Astrocyte of the spinal cord (primary cell): ENCODE measurements at regions not wholly inside any gene's neighbourhood (a gene's known extent, or its start where the extent isn't known, plus 50 kb on each side); places are given as distances from the start of the nearest gene placed in this dataset.
"Not testable (repeated sequence)": the region's sequence is repeated elsewhere in the genome, so short reads cannot be mapped to it uniquely, and the experiment has no call there.

Experiments
- DNase-seq: peaks from one replicate; pipeline ENCODE4 v3.0.0; 2011; ENCODE audit warnings: low read depth, low spot score
- H3K4me3 ChIP-seq: 2 replicates; pipeline ENCODE4 v1.5.1; 2011; ENCODE audit warnings: low read depth, mild to moderate bottlenecking, low read length, moderate library complexity
- in situ Hi-C: cut with HindIII; loops from 2 replicates; pipeline ENCODE4 v1.10.0; 2017; ENCODE audit warnings: low sequenced_read_pairs
- TF ChIP-seq, protein P1 (sequence below): IDR thresholded peaks from 2 replicates; pipeline ENCODE4 v1.5.1; 2012; ENCODE audit warnings: low read depth, mild to moderate bottlenecking, low read length, inconsistent platforms

GRCh38 chr17:55926276-55926990 is 175.6 kb downstream of the PCTP start:
- TF ChIP-seq, protein P1, sequence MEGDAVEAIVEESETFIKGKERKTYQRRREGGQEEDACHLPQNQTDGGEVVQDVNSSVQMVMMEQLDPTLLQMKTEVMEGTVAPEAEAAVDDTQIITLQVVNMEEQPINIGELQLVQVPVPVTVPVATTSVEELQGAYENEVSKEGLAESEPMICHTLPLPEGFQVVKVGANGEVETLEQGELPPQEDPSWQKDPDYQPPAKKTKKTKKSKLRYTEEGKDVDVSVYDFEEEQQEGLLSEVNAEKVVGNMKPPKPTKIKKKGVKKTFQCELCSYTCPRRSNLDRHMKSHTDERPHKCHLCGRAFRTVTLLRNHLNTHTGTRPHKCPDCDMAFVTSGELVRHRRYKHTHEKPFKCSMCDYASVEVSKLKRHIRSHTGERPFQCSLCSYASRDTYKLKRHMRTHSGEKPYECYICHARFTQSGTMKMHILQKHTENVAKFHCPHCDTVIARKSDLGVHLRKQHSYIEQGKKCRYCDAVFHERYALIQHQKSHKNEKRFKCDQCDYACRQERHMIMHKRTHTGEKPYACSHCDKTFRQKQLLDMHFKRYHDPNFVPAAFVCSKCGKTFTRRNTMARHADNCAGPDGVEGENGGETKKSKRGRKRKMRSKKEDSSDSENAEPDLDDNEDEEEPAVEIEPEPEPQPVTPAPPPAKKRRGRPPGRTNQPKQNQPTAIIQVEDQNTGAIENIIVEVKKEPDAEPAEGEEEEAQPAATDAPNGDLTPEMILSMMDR, result no peak
- H3K4me3 ChIP-seq, result no peak overlapping the region
- in situ Hi-C loops, result no loop called here
- no peak for DNase-seq

GRCh38 chr17:55930291-55930809 is 179.5 kb downstream of the PCTP start:
- in situ Hi-C loops, result no loop called here
- H3K4me3 ChIP-seq, result no peak overlapping the region
- DNase-seq, result no peak
- TF ChIP-seq, protein P1, result no peak

DNA sequence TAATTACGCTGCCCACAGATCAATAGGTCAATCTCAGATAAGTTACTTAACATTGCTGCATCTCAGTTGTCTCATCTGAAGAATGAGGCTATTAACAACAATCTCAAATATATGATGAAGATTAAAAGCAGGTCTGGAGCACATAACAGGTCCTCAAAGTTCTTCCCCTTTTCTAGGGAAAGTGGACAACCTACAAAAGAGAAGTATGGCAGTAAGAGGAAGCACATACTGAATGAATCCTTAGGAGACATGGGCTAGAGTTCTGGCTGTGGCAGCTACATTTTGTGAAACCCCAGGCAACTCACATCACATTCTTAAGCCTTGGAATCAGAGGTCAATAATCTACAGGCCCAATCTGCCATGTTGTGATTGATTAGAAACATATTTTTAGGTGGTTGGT is 180.6 kb downstream of the PCTP start:
- no peak for DNase-seq
- TF ChIP-seq, protein P1, result no peak
- in situ Hi-C loops, result no loop called here
- H3K4me3 ChIP-seq, result no peak overlapping the region

DNA sequence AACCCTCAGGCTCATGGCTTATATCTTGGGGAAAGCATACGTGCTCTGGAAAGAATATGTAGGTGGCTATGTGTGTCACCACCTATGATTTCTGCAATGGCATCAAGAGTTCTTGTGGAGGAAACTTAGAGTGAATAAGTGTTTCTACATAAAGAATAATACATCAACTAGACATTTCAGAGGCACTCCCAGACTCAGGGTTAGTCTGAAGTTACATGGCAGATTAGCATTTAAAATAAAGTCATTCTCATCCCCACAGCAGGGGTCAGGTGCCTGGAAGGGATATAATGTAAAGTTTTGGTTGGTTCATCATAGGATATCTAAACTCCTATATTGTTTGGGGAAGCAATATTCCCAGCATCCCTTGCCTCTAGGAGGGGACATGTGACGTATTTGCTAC is 182.1 kb downstream of the PCTP start:
- TF ChIP-seq, protein P1, result no peak

GRCh38 chr17:55939181-55939810 is 188.4 kb downstream of the PCTP start:
- DNase-seq, in situ Hi-C loops, H3K4me3 ChIP-seq: not testable (repeated sequence)

More for the DNA sequence above, 182.1 kb downstream of the PCTP start:
- H3K4me3 ChIP-seq, result no peak overlapping the region
- in situ Hi-C loops, result no loop called here
- no peak for DNase-seq

GRCh38 chr17:55959756-55960155 is 193.5 kb upstream of the ANKFN1 start:
- no peak overlapping the region for H3K4me3 ChIP-seq
- in situ Hi-C loops, result no loop called here

GRCh38 chr17:55961386-55961785 is 191.9 kb upstream of the ANKFN1 start:
- no peak overlapping the region for H3K4me3 ChIP-seq
- in situ Hi-C loops, result no loop called here
- DNase-seq, result no peak
- TF ChIP-seq, protein P1, result no peak

More at GRCh38 chr17:55959756-55960155, 193.5 kb upstream of the ANKFN1 start:
- DNase-seq, result no peak
- TF ChIP-seq, protein P1, result no peak
